NOMO-1 (cell line): ENCODE measurements at regions not wholly inside any gene's neighbourhood (a gene's known extent, or its start where the extent isn't known, plus 50 kb on each side); places are given as distances from the start of the nearest gene placed in this dataset.
"Not testable (repeated sequence)": the region's sequence is repeated elsewhere in the genome, so short reads cannot be mapped to it uniquely, and the experiment has no call there.

ENCODE experiments used
- DNase-seq, 2 experiments: peaks; one replicate each; lab custom pipeline; 2025; ENCODE audit not compliant: unreplicated experiment in 2 of 2; lab: John Stamatoyannopoulos, UW

DNA sequence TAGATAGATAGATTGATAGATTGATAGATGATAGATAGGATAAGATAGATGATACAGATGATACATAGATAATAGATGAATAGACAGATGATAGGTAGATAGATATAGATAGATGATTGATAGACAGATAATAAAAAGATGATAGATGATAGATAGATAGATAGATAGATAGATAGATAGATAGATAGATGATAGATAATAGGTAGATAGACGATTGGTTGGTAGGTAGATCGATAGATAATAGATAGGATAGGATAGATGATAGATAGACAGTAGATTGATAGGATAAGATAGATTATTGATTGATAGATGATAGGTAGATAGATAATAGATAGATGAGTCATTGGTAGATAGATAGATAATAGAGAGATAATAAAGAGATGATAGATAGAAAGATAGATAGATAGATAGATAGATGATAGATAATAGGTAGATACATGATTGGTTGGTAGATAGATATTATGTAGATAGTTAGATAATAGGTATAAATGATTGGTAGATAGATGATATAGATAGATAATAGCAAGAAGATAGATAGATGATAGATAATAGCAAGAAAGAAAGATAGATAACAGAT is 109.4 kb upstream of the C16orf82 start:
- DNase-seq, result no peak

DNA sequence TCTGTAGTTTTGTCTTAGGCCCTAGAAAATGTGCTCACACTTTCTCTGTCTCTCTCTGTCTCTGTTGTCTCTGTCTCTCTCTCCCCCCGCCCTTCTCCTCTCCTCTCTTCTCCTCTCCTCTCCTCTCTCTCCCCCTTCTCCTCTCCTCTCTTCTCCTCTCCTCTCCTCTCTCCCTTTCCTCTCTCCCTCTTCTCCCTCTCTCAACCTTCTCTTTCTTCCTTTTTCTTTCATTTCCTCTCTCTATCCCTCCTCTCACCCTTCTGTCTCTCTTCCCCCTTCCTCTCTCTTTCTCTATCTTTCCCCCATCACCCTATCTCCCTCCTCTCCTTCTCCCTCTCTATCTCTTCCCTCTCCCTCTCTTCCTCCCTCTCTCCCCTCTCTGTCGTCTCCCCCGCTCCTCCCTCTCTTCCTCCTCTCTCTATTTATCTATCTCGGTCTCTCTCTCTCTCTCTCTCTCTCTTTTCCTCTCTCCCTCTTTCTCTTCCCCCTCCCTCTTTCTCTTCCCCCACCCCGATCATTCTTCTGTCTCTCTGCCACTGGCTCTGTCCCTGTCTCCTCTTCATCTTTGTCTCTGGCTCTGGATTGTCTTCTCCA is 107.2 kb upstream of the C16orf82 start:
- no peak for DNase-seq

DNA sequence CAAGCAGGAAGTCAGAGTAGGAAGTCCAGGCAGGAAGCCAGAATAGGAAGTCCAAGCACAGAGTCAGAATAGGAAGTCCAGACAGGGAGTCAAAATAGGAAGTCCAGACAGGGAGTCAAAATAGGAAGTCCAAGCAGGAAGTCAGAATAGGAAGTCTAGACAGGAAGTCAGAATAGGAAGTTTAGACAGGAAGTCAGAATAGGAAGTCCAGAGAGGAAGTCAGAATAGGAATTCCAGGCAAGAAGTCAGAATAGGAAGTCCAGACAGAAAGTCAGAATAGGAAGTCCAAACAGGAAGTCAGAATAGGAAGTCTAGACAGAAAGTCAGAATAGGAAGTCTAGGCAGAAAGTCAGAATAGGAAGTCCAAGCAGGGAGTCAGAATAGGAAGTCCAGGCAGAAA is 105.3 kb upstream of the C16orf82 start:
- DNase-seq, result no peak

DNA sequence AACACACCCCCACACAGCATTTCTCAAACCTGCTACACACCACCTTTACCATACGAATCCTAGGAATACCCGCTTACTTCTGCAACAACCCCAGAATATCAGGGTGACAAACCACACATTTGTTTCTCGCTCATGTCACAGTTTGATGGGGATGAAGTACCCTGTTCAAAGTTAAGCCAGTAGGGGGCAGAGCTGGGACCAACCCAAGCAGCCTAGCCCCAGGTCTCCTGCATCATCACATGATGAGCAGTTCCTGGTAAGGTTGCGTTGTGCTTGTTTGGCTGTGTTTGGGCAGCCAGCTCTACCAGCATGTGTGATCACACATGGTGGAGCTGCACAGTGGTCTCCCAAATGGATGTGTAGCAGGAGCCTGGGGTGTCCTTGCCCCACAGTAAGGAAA is 103.6 kb upstream of the C16orf82 start:
- no peak for DNase-seq

DNA sequence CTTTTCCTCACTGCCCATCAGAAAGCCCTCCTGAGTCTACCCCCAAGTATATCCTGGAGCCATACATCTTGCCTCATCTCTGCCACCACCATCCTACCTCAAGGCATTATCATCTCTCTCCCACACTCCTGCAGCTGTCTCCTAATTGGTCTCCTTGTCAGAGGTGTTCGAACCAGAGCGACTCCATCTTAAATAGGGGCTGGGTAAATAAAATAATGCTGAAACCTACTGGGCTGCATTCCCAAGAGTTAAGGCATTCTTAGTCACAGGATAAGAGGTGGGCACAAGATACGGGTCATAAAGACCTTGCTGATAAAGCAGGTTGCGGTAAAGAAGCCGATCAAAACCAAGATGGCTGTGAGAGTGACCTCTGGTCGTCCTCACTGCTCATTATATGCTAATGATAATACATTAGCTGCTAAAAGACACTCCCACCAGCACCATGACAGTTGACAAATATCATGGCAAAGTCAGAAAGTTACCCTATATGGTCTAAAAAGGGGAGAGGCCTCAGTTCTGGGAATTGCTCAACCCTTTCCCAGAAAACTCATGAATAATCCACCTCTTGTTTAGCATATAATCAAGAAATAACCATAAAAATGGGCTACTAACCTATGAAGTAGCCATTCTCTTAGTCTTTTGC is 97.0 kb upstream of the C16orf82 start:
- no peak for DNase-seq

DNA sequence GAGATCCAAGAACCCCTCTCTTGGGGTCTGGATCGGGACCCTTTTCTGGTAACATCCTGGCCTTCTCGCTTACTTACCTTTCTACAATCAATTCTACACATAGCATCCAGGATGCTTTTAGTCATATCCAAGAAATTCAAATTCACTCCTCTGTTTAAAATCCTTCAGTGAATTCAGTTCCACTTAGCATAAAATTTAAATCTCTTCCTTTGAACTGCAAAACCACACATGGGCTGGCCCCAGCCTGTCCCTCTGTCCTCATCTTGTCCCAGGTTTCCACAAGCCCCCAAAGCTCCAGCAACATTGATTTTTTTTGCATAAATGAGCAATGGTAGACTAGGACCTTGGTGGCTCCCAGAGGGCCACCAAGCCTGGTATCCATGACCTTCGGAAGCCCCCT is 96.4 kb upstream of the C16orf82 start:
- no peak for DNase-seq

DNA sequence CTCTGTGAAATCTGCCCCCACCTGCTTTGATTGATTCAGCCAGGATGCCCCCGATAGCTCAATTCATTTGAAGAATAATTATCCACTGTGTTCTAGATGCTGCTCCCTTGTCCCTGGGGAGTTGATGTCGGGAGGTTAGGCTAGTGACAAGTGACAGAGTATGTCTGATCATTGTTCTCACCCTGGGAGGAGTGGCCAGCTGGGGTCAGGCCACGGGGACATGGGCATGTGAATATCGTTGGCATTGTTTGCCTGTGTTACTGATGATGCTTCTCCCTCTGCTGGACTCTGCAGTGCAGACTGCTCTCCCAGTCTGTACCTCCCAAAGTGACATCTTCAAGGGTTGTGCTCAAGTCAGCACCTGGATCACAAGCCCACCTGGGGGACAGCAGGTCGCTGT is 89.9 kb upstream of the C16orf82 start:
- DNase-seq, result no peak

DNA sequence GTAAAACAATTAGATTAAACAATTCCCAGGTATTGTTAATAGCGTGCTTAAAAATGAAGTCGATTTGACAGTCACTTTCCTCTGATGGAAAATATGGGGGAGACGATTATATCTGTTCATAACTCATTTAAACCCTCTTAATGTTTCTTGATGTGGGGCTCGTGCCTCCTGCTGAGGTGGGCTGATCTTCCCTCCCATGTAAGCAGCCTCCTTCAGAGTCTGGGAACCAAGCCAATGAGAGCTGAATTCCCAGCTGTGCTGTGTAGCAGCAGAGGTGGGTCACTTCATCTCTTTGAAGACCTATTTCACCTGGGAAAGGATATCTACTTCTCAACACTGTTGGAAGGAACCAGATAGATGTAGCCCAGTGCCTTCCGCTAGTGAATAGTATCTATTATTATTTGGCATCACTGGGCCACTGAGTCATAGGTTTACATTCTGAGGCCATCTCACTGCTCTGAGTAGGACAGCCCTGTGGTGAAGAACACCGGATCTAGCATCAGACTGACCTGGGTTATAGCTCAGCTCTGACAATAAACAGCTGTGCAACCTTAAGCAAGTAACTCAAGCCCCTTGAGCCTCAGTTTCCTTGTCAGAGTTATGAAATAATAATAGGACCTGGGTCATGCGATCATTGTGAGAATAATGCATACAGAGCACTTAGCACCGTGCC is 85.3 kb upstream of the C16orf82 start:
- DNase-seq, result no peak

DNA sequence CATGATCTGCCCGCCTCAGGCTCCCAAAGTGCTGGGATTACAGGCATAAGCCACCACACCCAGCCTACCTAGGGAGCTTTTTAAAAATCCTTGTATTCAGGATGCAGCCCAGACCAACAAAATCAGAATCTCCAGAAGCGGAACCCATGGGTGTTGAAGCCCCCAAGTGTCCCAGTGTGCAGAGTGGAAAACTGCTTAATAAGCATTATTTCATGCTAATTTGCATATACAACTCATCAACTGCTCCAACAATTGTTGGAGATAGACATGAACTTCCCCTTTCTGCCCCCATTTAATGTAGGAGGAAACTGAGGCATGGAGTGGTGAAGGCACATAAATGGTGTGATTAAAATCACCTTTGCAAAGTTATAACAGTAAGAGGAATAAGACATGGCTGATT is 84.3 kb upstream of the C16orf82 start:
- no peak for DNase-seq

DNA sequence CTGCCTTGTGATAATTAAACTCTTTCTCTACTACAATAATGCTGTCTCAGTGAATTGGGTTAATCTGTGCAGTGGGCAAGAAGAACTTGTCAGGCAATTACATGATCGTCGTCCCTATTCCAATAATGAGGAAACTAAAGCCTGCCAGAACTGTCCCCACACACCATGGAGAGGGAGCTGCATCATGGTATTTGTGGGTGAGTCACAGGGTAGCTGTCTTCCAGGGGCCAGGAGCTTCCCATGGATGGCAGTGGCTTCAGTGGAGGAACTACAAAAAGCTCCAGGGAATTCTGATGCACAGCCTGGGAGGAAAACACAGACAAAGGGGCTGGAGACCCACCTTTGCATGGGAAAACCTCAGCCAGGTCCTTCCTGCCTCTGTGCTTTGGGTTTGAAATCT is 83.3 kb upstream of the C16orf82 start:
- no peak for DNase-seq

DNA sequence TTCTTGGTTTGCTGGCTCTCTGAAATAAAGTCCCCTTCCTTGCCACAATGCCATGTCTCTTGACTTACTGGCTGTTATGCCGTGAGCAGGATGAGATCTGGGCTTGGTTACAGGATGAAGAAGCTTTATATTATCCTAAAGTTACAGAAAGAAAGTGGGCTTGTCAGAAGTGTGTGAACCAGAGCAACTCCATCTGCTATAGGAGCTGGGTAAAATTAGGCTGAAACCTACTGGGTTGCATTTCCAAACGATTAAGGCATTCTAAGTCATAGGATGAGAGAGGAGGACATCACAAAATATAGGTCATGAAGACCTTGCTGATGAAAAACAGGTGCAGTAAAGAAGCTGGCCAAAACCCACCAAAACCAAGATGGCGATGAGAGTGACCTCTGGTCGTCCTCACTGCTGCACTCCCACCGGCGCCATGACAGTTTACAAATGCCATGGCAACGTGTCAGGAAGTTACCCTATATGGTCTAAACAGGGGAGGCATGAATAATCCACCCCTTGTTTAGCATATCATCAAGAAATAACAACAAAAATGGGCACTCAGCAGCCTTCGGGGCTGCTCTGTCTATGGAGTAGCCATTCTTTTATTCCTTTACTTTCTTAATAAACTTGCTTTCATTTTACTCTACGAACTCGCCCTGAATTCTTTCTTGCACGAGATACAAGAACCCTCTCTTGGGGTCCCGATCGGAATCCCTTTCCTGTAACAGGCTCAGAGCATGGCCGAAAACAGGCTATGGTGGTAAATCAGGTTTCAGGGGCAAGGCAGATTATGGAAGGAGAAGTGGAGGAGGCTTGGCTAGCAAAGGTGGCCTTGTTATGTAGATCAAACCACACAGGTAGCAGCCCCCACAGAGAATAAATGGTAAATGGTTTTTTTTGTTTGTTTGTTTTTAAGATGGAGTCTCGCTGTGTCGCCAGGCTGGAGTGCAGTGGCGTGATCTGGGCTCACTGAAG is 81.3 kb upstream of the C16orf82 start:
- DNase-seq, result no peak

DNA sequence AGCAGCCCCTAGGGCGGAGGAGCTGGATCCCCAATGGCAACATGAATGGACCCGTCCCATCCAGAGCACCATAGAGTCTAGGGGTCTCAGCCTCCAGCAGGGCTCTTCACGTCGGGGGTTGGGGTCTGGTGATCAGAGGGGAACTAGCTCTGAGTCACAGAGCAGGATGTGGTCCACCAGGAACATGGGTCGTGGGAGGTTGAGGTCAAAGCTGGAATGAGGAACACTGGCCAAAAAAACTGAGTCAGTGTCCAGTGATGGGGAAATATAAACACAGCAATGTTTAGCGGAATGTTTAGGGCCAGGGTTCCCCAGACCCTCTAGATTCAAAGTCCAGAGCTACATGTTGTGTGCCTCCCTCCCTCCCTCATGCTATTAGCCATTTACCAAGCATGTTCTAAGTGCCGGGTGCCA is 79.1 kb upstream of the C16orf82 start:
- no peak for DNase-seq

DNA sequence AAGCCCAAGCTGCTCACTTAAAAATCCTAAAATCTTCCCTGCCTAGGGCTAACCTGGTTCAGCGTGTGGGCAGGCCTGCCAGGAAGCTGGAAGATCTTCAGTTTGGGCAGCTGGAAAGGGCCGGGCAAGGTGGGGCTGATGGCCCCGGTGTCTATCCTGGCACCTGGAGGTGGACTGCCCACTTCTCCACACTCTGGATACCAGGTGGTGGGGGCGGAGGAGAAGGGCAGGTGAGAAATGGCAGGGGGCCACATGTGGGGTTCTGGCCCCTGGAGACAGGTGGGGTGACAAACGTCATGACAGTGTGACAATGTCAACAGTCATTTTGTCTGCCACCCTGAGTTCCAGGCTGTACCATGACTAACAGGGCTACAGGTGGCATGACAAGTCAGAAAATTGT is 78.5 kb upstream of the C16orf82 start:
- DNase-seq, result no peak

DNA sequence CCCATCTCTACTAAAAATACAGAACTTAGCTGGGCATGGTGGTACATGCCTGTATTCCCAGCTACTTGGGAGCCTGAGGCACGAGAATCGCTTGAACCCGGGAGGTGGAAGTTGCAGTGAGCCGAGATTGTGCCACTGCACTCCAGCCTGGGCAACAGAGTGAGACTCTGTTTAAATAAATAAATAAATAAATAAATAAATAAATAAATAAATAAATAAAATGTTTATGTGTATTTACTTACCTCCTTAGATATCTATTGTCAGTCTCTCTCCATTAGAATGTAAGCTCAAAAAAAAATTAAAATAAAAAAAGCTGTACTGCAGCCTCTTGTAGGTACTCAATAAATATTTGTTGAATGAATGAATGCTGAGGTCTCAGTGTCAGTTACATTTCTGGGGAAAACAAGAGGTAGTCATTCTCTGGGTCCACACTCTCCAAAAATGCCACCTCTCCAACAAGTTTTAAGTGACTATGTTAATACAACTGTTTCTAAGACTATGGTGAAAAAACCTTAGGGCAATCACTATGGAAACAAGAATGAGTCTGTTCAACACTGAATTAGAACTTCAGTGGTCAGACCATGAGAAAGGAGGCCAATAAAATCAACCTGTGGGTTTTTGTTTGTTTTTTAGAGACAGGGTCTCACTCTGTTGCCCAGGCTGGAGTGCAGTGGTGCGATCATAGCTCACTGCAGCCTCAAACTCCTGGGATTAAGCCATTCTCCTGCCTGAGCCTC is 76.2 kb upstream of the C16orf82 start:
- DNase-seq, result not testable (repeated sequence)

DNA sequence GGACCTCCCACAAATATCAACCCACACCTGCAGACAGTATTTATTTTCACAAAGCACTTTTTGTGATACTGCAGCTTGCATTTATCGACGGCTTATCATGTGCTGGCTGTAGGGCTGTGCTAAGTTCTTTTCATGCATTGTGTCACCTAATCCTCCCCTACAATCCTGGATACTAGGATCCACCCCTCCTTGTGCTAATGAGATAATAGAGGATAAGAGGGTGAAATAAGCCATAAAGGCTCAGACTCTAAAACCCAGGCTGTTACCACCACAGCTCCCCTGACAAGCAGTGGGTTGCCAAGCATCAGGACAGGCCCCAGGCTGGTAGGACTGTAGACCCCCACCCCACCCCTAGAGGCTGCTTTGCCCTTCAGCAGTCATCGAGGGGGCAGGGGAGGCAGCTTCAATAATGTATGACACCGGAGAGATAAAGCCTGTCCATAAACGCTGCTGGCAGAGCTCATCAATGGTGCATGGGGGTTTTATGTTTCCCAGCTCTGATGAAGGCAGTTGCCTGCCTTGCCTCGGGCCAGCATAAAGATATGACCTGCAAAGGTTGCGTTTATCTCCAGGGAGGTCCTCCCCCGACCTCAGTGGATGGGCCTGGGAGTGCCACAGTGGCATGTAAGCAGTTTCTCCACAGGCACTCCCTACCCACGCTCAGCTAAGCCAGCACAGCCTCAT is 73.9 kb upstream of the C16orf82 start:
- no peak for DNase-seq

DNA sequence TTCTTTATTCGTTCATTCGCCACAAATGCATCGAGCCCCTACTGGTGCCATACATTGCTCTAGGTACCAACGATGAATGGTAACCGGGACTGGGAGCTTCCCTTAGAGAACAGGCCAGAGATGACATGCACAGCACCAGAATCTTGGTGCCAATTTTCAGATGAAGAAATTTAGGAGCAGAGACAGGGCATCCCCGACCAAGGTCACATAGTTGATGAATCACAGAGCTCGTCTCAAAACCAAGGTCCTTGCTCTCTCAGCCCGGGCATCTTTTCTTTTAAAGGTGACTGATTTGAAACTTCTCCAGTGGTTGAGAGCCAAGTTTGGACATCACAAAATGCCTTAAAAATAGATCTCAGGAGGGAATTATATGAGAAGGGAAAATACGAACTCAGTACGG is 73.2 kb upstream of the C16orf82 start:
- DNase-seq, result no peak

DNA sequence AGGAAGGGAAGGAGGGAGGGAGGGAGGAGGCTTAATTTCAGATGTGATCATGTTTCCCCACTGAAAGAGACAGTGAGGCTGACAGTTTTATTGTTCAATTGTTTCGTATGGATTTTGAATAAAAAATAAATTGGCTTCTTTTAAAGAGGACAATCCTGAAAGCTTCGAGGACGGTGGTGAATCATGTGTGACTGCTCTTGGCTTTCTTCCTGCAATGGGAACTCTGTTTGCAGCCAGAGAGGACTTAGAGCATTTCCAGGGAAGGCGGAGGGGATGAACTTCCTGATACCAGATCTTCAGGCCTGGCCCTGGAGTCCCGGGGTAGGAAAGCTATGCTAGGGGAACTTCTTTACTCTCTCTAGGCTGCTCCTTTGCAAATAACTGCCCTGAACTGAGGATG is 72.8 kb upstream of the C16orf82 start:
- DNase-seq, result no peak

DNA sequence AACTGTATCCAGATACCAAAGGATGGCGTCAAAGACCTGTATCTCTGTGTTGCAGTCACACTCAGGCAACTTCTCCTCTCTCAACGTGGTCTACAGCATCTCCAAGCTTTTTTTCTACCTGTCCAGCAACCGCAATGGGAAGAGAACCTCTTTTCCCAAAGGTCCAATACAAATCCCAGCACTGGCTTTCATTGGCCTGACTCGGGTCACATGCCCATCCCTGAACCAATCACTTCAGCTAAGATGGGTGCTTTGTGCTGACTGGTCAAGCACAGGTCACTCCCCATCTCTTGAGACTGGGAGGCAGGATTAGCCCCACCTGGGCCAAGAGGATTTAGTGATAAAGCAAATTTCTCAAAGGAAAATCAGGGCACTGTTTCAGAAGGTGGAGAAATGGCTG is 71.2 kb upstream of the C16orf82 start:
- DNase-seq, result no peak

DNA sequence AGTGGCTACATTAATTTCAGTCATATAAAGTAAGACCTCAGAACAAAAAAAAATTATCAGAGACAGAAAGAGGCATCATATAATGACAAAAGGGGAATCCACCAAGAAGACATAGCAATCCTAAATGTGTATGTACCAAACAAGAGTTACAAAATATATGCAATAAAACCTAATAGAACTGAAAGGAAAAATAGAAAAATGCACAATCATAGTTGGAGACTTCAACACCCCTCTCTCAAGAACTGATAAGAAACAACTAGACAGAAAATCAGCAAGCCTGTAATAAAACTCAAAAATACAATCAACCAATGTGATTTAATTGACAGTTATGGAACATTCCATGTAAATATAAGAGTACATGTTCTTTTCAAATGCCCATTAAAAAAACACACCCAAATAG is 61.3 kb upstream of the C16orf82 start:
- no peak for DNase-seq
